ENCODE measurements at regions not wholly inside any gene's neighbourhood (a gene's known extent, or its start where the extent isn't known, plus 50 kb on each side); places are given as distances from the start of the nearest gene placed in this dataset.

- Histone ChIP-seq H3K79me2 (ENCODE audit: control insufficient read depth in 1 of 2, insufficient read depth in 2 of 2, low read length in 2 of 2) (no peaks in the 10 kb centered on the region), H3K9ac (replicated peaks in 1 of 4; ENCODE audit: extremely low read depth in 1 of 4, low read depth in 3 of 4, low read length in 3 of 4) (no peak overlapping the region), H3K56ac (replicated peaks; ENCODE audit: insufficient read length, low read depth, low read length) (no peak overlapping the region), H2BK120ac (replicated peaks; ENCODE audit: low read depth, low read length) (no peak overlapping the region), H3K9me3 (ENCODE audit: insufficient read depth in 2 of 2, low read depth in 1 of 2, low read length in 1 of 2) (peaks cover 48 to 63% of the 10 kb centered on the region in 2 experiments), H4K91ac (replicated peaks; ENCODE audit: insufficient read length, low read length) (no peak overlapping the region), H3K23ac (ENCODE audit: insufficient read length) (no peak overlapping the region), H3K79me1 (ENCODE audit: low read depth, low read length) (no peaks in the 10 kb centered on the region), H3K27me3 (replicated peaks in 1 of 4; ENCODE audit: control insufficient read depth in 3 of 4, extremely low read depth in 1 of 4, insufficient read depth in 3 of 4, low read length in 3 of 4) (no peaks in the 10 kb centered on the region), H4K20me1 (replicated peaks in 1 of 2; ENCODE audit: control insufficient read depth in 1 of 2, insufficient read depth in 2 of 2, low read length in 2 of 2) (no peaks in the 10 kb centered on the region), H3K4ac (replicated peaks; ENCODE audit: insufficient read length, low read depth, low read length) (no peak overlapping the region), H2BK12ac (ENCODE audit: low read depth, low read length) (no peak overlapping the region), H3K23me2 (ENCODE audit: low read depth, low read length) (no peaks in the 10 kb centered on the region), H3K4me2 (ENCODE audit: insufficient read depth in 1 of 2, low read depth in 2 of 2, low read length in 2 of 2) (no peak overlapping the region), H4K8ac (ENCODE audit: extremely low read depth, insufficient read depth, low read length) (no peak overlapping the region; the same call in 1 of the 2 replicates), H4K5ac (ENCODE audit: insufficient read length, low read depth, low read length) (no peak overlapping the region), H3K18ac (ENCODE audit: extremely low read depth, low read length) (no peak overlapping the region), H3K14ac (ENCODE audit: insufficient read length) (no peak overlapping the region), H3K4me3 (ENCODE audit: extremely low read depth in 1 of 4, insufficient read depth in 2 of 4, low read depth in 3 of 4, low read length in 4 of 4) (no peak overlapping the region), H3K36me3 (ENCODE audit: control insufficient read depth in 2 of 4, insufficient read depth in 4 of 4, low read length in 3 of 4) (peaks cover 0 to 22% (median 0%) of the 10 kb centered on the region in 4 experiments; a peak in 1 of 8 replicates), H3K4me1 (replicated peaks in 1 of 4; ENCODE audit: control insufficient read depth in 3 of 4, insufficient read depth in 4 of 4, low read length in 3 of 4) (no peaks in the 10 kb centered on the region), H2BK5ac (ENCODE audit: low read depth, low read length) (no peak overlapping the region), H2AK5ac (ENCODE audit: low read depth, low read length) (no peak overlapping the region), H2BK20ac (ENCODE audit: low read length) (no peak overlapping the region), H2AFZ (ENCODE audit: low read length) (no peak overlapping the region), H3K27ac (ENCODE audit: low read depth, low read length) (no peak overlapping the region), H2BK15ac (ENCODE audit: low read length) (no peak overlapping the region)
- FAIRE-seq (no peak), DNase-seq (ENCODE audit: low read depth in 1 of 2, low spot score in 2 of 2) (no peak)
- POLR2A ChIA-PET (ENCODE audit: partially characterized antibody): no interaction called here
- CTCF ChIA-PET (ENCODE audit: partially characterized antibody): no interaction called here
- WGBS, 2 experiments (ENCODE audit: extremely low coverage in 1 of 2, insufficient coverage in 1 of 2, insufficient read length in 1 of 2, insufficient replicate concordance in 2 of 2, low coverage in 1 of 2, low lambda C conversion rate in 2 of 2, missing lambda C conversion rate in 1 of 2): 92% methylated on average over 35 of the region's 35 CpGs; no CpG with 5 or more reads in 1 of the 2 experiments
- TF ChIP-seq SIX5 (IDR thresholded peaks at IDR 0.05; ENCODE audit: low read depth, low read length): no peak
- TF ChIP-seq EZH2 (IDR thresholded peaks at IDR 0.05; ENCODE audit: low read depth, low read length, severe bottlenecking): no peak
- no peak for TF ChIP-seq BCL11A (IDR thresholded peaks at IDR 0.05; ENCODE audit: low read depth in 2 of 2, low read length in 2 of 2)
- TF ChIP-seq TCF12 (IDR thresholded peaks at IDR 0.05; ENCODE audit: low read depth, low read length): no peak
- TF ChIP-seq RXRA (IDR thresholded peaks at IDR 0.05; ENCODE audit: insufficient read depth, low read depth, low read length): no peak
Observed at GRCh38 chr22:11629661-11630385, 3898.2 kb upstream of the OR11H1 start.

Measured in H1 (cell line).